ENCODE measurements at regions not wholly inside any gene's neighbourhood (a gene's known extent, or its start where the extent isn't known, plus 50 kb on each side); places are given as distances from the start of the nearest gene placed in this dataset.

- no peak for DNase-seq
Observed at GRCh38 chr5:109917154-109917546, 227.4 kb downstream of the MAN2A1 start.

DNA sequence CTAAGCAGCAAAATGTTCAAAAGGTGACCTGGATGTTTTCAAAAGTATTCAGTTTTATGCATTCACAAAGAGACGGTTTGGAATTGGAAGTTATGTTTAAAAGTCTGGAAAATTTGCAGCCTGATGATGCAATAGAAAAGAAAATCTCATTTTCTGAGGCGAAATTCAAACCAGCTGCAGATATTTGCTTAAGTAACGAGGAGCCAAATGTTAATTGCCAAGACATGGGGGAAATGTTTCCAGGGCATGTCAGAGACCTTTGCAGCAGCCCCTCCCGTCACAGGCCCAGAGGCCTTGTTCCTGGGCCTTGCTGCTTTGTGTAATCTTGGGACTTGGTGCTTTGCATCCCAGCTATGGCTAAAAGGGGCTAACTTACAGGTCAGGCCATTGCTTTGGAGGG, 228.2 kb downstream of the MAN2A1 start:
- no peak for DNase-seq

GRCh38 chr5:109920736-109921135, 231.0 kb downstream of the MAN2A1 start:
- no peak for DNase-seq

GRCh38 chr5:109921735-109922380, 232.1 kb downstream of the MAN2A1 start:
- DNase-seq, result no peak

- DNase-seq, result no peak
Observed at GRCh38 chr5:109922381-109922995, 232.8 kb downstream of the MAN2A1 start.

GRCh38 chr5:109923205-109923604, 233.5 kb downstream of the MAN2A1 start:
- DNase-seq, result no peak

GRCh38 chr5:109924237-109925107, 234.7 kb downstream of the MAN2A1 start:
- no peak for DNase-seq

GRCh38 chr5:109927639-109928038, 237.9 kb downstream of the MAN2A1 start:
- no peak for DNase-seq

DNA sequence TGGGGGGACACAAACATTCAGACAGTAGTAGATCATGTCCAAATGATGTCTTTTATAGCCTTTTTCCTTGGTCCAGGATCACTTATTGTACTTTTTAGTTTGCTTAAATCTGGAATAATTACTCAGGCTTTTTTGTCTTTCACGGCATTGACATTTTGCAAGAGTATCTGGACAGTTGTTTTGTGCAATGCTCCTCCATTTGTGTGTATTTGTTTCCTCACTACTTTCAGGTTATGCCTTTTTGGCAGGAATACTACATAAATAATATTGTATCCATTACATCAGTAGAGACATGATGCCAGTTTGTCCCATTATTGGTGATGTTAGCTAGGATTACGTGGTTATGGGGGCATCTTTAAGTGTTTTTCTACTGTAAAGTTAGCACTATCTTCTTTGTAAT, 238.3 kb downstream of the MAN2A1 start:
- DNase-seq, result no peak

- no peak for DNase-seq
Observed at GRCh38 chr5:109928811-109929210, 239.1 kb downstream of the MAN2A1 start.

DNA sequence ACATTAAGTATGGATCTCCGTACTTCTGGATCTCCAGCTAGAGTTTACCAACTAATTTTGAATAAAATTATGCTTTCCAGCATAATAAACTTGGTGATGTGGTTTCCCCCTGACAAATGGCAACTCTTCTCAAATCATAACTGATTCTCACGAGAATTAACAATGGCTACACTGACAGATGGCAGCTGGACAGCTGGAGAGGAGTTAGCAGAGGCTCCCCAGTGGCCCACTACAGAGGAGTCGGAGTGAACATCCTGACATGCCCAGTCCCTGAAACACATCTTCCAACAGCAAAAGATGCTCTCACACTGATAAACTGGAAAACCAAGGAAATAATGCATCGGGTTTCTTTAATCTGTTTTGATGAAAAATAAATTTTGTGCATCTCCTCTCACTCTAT, 239.6 kb downstream of the MAN2A1 start:
- DNase-seq, result no peak

DNA sequence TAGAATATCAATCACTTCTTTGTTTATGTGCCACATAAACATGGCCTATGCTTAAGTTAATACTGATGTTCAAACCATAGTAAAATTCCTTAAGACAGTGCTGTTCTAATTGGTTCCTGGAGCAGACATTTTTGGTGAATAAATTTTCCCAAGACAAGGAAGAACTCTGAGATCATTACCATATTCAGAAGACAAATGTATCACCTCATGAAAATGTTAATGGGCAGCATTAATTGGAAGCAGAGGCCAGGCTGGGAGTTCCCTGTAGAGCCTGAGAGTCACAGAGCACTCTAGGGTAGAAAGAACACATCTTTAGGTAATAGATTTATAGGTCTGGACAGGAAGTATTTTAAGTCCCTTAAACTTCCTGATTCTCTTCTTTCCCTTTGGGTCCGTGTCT, 240.2 kb downstream of the MAN2A1 start:
- DNase-seq, result no peak

DNA sequence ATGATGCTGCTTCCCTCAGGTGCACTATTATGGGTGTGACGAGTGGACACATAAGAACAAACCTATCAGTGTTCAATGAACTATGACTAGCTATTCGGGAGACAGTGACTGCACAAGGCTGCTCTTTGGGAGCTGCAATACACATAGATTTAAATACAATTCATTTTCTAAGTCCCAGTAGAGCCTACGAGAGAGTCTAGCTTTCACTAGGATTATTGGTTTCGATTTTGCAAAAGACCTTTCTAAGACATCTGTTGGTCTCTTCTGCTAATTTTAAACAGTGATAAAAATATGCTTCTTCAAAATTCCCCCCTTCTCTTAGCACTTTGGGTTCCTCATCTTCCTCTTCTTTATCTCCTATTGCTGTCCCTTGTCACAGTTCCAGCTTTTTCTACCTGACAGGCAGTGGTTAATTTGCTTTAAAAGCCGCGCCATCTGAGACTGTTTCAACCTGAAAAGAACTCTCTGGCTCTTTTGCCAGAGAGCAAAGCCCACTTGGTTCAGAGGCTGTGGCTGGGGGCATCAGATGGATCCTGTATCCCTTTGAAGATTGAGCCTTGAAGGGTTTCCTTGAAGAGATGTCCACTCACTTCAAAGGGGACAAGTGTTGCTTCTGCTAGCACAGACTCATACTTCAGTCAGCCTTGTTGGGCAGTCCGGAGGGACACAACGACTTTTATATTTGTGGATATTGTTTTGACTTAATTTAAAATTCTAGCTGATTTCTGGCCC, 241.5 kb downstream of the MAN2A1 start:
- DNase-seq, result no peak

DNA sequence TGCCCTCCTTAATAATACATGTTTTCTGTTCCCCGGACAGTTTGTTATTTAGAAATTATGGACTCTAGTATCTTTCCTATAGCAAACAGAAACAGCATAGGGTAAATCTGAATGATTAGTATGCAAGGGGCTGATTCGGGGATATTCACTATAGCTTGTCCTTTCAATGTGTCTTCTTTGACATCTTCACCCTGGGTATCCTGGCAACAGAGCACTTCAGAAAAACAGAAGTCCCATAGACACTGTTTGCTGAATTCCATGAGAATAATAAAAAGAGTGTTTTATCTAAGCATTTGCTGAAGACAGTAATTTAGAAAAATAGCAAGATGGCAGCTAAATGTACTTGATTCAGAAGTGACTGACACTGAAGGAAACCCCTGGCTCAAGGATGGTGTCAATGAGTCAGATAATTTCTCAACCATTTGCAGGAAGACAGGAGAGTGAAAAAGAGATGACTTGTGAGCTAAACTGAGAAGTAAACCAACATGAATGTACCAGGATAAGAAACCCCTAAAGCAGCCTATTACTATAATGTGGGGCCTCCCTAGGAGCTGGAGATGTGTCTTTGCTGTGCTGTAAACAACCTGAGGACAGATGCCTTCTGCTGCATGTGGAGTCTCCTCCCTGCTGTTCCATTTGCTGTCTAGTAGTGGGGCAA, 246.2 kb downstream of the MAN2A1 start:
- no peak for DNase-seq

DNA sequence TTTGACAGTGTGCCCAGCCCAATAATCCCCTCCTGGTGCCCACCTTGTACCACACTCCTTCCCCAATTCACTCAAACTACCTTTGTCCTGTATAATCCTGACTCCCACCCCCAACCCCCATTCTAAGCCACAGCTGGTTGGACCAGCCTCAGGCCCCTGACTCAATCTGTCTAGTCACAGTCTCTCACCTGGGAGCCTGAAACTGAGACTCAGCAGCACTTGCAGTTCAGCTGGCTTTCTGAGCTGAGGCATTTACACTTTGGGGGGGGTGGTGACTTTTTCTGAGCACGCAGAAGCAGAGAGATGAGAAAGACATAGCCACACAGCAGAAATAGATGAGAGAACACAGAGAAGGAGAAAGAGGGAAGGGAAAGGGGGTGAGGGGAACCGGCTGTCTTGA, 247.3 kb downstream of the MAN2A1 start:
- DNase-seq, result no peak

DNA sequence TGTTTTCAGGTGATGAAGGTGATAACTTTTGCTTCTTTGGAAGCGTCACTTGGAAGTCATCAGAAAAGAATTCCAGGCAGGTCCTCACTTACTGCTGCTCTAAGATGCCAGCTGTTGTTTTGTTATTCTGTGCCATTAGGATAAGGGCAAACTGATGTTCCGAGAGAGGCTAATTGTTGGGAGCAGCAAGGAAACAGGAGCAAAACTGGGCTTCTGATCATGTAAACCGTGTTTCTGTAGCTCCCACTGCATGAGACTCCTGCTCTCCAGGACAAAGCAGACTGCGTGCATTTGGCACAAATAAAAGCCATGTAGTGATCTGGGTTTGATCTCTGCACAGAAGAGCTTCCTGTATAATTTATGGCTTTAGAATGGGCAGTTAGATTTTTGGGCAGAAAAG, 248.2 kb downstream of the MAN2A1 start:
- no peak for DNase-seq

GRCh38 chr5:109938453-109938852, 248.7 kb downstream of the MAN2A1 start:
- no peak for DNase-seq

GRCh38 chr5:109939116-109939682, 249.5 kb downstream of the MAN2A1 start:
- peak; percentile 22 for DNase-seq

DNA sequence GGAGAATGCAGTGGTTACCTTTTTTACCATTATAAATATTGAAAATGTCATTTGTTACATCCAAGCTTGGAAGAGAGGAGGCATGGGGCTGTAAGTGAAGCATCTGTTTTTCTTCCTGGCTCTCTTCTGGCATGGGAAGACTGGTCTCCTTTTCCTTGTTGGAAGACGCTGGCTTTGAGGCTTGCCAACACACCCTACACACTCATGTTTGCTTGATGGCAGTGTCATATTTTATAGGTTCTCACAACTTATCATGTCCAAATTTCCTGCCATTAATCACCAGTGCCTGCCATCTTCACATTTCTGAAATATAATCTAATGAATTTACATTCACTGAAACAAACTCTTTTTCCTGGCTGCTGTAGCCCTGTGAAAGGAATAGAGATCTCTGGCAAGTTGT, 252.9 kb downstream of the MAN2A1 start:
- DNase-seq, result no peak

DNA sequence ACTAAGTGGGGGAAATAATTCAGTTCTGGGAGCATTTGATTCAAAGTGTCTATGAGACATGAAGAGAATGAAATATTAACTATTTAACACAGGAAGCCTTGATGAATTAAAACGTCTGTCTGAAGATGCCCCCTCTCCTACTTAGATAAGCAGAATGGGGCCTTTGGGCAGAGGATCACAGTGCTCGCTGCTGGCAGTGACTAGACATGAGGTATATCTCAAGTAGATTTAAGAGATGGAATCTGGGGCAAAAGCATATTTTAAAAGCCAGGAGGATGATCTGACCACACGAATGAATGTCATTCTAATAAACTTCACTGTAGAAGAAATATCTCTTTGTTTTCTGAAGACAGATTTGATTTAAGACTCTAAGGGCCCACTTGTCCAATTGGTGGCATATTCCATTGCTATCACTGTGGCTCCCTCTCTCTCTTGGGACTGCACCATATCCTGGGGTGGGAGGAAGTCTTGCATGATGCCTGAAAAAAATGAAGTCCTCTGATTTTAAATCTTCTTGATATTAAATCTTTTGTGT, 254.0 kb downstream of the MAN2A1 start:
- no peak for DNase-seq

DNA sequence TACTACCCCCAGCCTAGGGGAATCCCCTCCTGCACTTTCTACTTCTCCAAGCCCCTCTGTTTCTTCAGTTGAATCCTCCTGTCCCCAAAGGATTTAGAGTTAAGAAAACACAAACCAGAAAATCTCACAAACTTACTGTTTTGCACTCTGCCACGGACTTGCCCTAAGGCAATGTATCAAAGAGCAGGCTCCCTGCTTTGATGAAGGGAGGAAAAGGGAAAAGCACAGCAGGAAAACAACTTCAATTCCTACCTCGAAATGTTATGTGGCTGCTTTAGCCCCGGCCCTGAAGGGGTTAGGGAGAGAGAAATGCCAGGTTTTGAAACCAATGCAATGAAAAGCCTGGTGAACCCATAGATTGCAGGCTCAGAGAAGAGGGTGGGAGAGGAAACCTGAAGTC, 254.7 kb downstream of the MAN2A1 start:
- DNase-seq, result no peak

- no peak for DNase-seq
Observed at GRCh38 chr5:109945097-109945678, 255.5 kb downstream of the MAN2A1 start.

Measured in NCI-H2029 (cell line).